Thyroid gland (tissue), 4 donors: ENCODE measurements at regions not wholly inside any gene's neighbourhood (a gene's known extent, or its start where the extent isn't known, plus 50 kb on each side); places are given as distances from the start of the nearest gene placed in this dataset.

Experiments used
- DNase-seq, 2 donors: peaks; one replicate each; pipeline ENCODE4 v3.0.0-alpha.2; 2019
- H3K27ac ChIP-seq, 3 donors: fragments of 200-600 bp; sonication (generic); 1 replicate in 2 of 3; 2 replicates in 1 of 3; pipeline ENCODE4 v1.5.1; 2016 to 2019; ENCODE audit warnings: mild to moderate bottlenecking in 1 of 3, moderate library complexity in 1 of 3
- H3K27me3 ChIP-seq: fragments of 200-600 bp; sonication (generic); one replicate; pipeline ENCODE4 v1.5.1; 2019
- H3K36me3 ChIP-seq, 2 donors: fragments of 200-600 bp; sonication (generic); one replicate each; pipeline ENCODE4 v1.5.1; 2016 to 2019
- H3K4me1 ChIP-seq, 2 donors: fragments of 200-600 bp; sonication (generic); one replicate each; pipeline ENCODE4 v1.5.1; 2017 to 2019
- H3K4me3 ChIP-seq, 3 donors: fragments of 200-600 bp; sonication (generic); replicated peaks in 1 of 3; 1 replicate in 2 of 3; 2 replicates in 1 of 3; pipeline ENCODE4 v1.5.1; 2016; ENCODE audit warnings: mild to moderate bottlenecking in 1 of 3
- H3K9me3 ChIP-seq: fragments of 200-600 bp; sonication (generic); one replicate; pipeline ENCODE4 v1.5.1; 2017
- CTCF ChIP-seq, 6 experiments: fragments of 200-600 bp in 3 of 6; fragments of 450-650 bp in 3 of 6; sonication (generic) in 3 of 6; IDR thresholded peaks; one replicate each; pipeline ENCODE4 v1.5.1; 2016 to 2019; ENCODE audit warnings: antibody characterized with exemption in 6 of 6, mild to moderate bottlenecking in 2 of 6, inconsistent platforms in 1 of 6, moderate library complexity in 1 of 6
- POLR2A ChIP-seq, 2 donors: fragments of 450-650 bp; IDR thresholded peaks; one replicate each; pipeline ENCODE4 v1.6.1; 2017; ENCODE audit warnings: antibody characterized with exemption in 2 of 2, mild to moderate bottlenecking in 2 of 2, moderate library complexity in 1 of 2
- WGBS, 2 donors: methylation state at CpG; one replicate each; pipeline ENCODE4 v1.1.5; 2017; 5-methylcytosine and 5-hydroxymethylcytosine counted together
- intact Hi-C: fragments of 100-400 bp; cut with DNase I; formaldehyde crosslinking; loops from one replicate; pipeline ENCODE4 v1.15.1; 2023

DNA sequence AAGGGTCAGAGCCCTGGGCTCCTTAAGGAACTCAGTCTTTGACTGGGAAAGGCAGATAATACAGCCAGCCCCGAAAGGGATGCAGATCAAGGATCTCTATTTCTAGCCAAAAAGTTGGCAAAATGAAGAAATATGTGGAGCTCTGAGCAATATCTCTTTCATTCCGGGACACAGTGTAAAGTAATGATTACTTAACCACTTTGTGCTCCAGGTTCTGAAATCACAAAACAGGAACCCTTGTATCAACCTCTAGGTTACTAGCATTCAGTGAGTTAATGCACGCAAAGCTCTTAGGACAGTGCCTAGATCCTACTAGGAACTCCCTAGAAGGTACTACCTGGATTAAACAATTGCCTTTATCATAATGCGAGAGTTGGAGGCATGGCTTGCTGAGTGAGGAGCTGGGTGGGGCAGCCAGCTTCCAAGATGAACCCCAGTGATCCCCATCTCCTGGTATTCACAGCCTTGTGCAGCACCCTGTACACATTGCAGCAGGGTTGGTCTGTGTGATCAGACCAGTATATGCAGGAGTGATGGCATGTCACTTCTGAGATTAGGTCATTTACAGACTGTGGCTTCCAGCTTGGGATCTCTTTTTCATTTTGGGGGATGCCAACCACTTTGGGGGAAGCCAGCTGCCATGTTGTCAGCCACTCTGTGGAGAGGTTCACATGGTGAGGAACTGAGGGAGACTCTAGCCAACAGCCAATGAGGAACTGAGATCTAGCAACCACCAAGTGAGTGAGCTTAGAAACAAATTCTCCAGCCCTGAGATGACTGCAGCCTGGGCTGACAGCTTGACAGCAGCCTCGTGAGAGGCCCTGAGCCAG, 103.1 kb upstream of the SLC44A1 start:
- Histone ChIP-seq H3K4me1 (no peaks in the 10 kb centered on the region), H3K9me3 (no peaks in the 10 kb centered on the region), H3K27ac (no peak overlapping the region), H3K4me3 (no peak overlapping the region), H3K36me3 (no peaks in the 10 kb centered on the region), H3K27me3 (no peaks in the 10 kb centered on the region)
- no peak for DNase-seq
- TF ChIP-seq POLR2A (IDR thresholded peaks at IDR 0.05) (no peak), CTCF (IDR thresholded peaks at IDR 0.05) (no peak)
- 83 to 91% methylated on average over 5 of the region's 5 CpGs for WGBS, 2 donors
- intact Hi-C loops, result loop anchor here (10.0 kb wide), 1 partner anchor 67 kb away; no protein-coding TSS in a partner anchor

GRCh38 chr9:105141976-105142250, 102.5 kb upstream of the SLC44A1 start:
- H3K27ac ChIP-seq, result no peak overlapping the region

GRCh38 chr9:105142406-105143135, 101.9 kb upstream of the SLC44A1 start:
- no peak for TF ChIP-seq POLR2A (IDR thresholded peaks at IDR 0.05)
- no peak for TF ChIP-seq CTCF (IDR thresholded peaks at IDR 0.05)
- Histone ChIP-seq H3K4me3 (no peak overlapping the region), H3K27ac (no peak overlapping the region), H3K36me3 (no peaks in the 10 kb centered on the region), H3K27me3 (no peaks in the 10 kb centered on the region), H3K4me1 (no peaks in the 10 kb centered on the region), H3K9me3 (no peaks in the 10 kb centered on the region)
- DNase-seq, result no peak
- 87 to 89% methylated on average over 8 of the region's 8 CpGs for WGBS, 2 donors
- intact Hi-C loops, result loop anchor here (10.0 kb wide), 1 partner anchor 68 kb away; no protein-coding TSS in a partner anchor

More at GRCh38 chr9:105141976-105142250, 102.5 kb upstream of the SLC44A1 start:
- no peak for DNase-seq
- Histone ChIP-seq H3K9me3 (no peaks in the 10 kb centered on the region), H3K36me3 (no peaks in the 10 kb centered on the region), H3K4me1 (no peaks in the 10 kb centered on the region), H3K27me3 (no peaks in the 10 kb centered on the region), H3K4me3 (no peak overlapping the region)
- 83 to 94% methylated on average over 1 of the region's 1 CpG for WGBS, 2 donors
- TF ChIP-seq CTCF (IDR thresholded peaks at IDR 0.05), result no peak
- no peak for TF ChIP-seq POLR2A (IDR thresholded peaks at IDR 0.05)
- intact Hi-C loops, result loop anchor here (10.0 kb wide), 1 partner anchor 67 kb away; no protein-coding TSS in a partner anchor

- no peaks in the 10 kb centered on the region for H3K9me3 ChIP-seq
- H3K4me1 ChIP-seq, result no peaks in the 10 kb centered on the region
- H3K4me3 ChIP-seq, result no peak overlapping the region
- WGBS, 2 donors, result 91 to 93% methylated on average over 6 of the region's 6 CpGs
- H3K36me3 ChIP-seq, result no peaks in the 10 kb centered on the region
- DNase-seq, result no peak
- no peak overlapping the region for H3K27ac ChIP-seq
- intact Hi-C loops, result loop anchor here (10.0 kb wide), 1 partner anchor 68 kb away; no protein-coding TSS in a partner anchor
- TF ChIP-seq POLR2A (IDR thresholded peaks at IDR 0.05) (no peak), CTCF (IDR thresholded peaks at IDR 0.05) (no peak)
- H3K27me3 ChIP-seq, result no peaks in the 10 kb centered on the region
Measured at GRCh38 chr9:105143136-105143430, 101.4 kb upstream of the SLC44A1 start.

DNA sequence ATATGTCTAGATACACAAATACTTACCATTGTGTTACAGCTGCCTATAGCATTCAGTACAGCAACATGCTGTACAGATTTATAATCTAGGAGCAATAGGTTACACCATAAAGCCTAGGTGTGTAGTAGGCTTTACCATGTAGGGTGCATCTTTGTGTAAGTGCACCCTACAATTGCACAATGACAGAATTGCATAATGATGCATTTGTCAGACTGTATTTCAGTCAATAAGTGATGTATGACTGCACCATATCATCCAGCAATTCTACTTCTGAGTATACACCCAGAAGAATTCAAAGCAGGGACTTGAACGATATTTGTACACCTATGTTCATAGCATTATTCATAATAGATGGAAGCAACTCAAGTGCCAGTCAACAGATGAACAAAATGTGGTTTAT, 100.4 kb upstream of the SLC44A1 start:
- H3K4me3 ChIP-seq, result no peak overlapping the region
- H3K27me3 ChIP-seq, result no peaks in the 10 kb centered on the region
- H3K36me3 ChIP-seq, result no peaks in the 10 kb centered on the region
- intact Hi-C loops, result loop anchor here (10.0 kb wide), 1 partner anchor 69 kb away; no protein-coding TSS in a partner anchor
- TF ChIP-seq POLR2A (IDR thresholded peaks at IDR 0.05), result no peak
- TF ChIP-seq CTCF (IDR thresholded peaks at IDR 0.05), result no peak
- no peak overlapping the region for H3K27ac ChIP-seq
- no peaks in the 10 kb centered on the region for H3K9me3 ChIP-seq
- WGBS, 2 donors, result 89 to 100% methylated on average over 1 of the region's 1 CpG
- no peak for DNase-seq
- H3K4me1 ChIP-seq, result no peaks in the 10 kb centered on the region
